Smooth muscle cell (in vitro differentiated cells): ENCODE measurements at regions not wholly inside any gene's neighbourhood (a gene's known extent, or its start where the extent isn't known, plus 50 kb on each side); places are given as distances from the start of the nearest gene placed in this dataset.

Experiments
- DNase-seq: peaks from one replicate; lab custom pipeline; 2025; ENCODE audit not compliant: unreplicated experiment; lab: John Stamatoyannopoulos, UW
- H2AFZ ChIP-seq: fragments of 200-600 bp; sonication (generic); 2 replicates; pipeline ENCODE4 v1.6.0; 2016; ENCODE audit warnings: antibody characterized with exemption, low read depth, mild to moderate bottlenecking
- H3F3A ChIP-seq: fragments of 200-600 bp; sonication (generic); 2 replicates; pipeline ENCODE4 v1.6.0; 2017; ENCODE audit warnings: antibody characterized with exemption, low read depth
- H3K27ac ChIP-seq: fragments of 200-600 bp; sonication (generic); 2 replicates; pipeline ENCODE4 v1.5.1; 2016; ENCODE audit warnings: low read depth, mild to moderate bottlenecking
- H3K27me3 ChIP-seq: fragments of 200-600 bp; sonication (generic); 2 replicates; pipeline ENCODE4 v1.6.1; 2016; ENCODE audit warnings: low read depth, mild to moderate bottlenecking
- H3K36me3 ChIP-seq: fragments of 200-600 bp; sonication (generic); 2 replicates; pipeline ENCODE4 v1.5.1; 2016; ENCODE audit warnings: low read depth
- H3K4me1 ChIP-seq: fragments of 200-600 bp; sonication (generic); 2 replicates; pipeline ENCODE4 v1.5.1; 2016; ENCODE audit warnings: low read depth
- H3K4me2 ChIP-seq: fragments of 200-600 bp; sonication (generic); 2 replicates; pipeline ENCODE4 v1.6.0; 2016; ENCODE audit warnings: mild to moderate bottlenecking
- H3K4me3 ChIP-seq: fragments of 200-600 bp; sonication (generic); 2 replicates; pipeline ENCODE4 v1.5.1; 2016; ENCODE audit warnings: mild to moderate bottlenecking
- H3K79me2 ChIP-seq: fragments of 200-600 bp; sonication (generic); 2 replicates; pipeline ENCODE4 v1.6.0; 2016; ENCODE audit warnings: low read depth, mild to moderate bottlenecking
- H3K9ac ChIP-seq: fragments of 200-600 bp; sonication (generic); 2 replicates; pipeline ENCODE4 v1.6.0; 2016; ENCODE audit warnings: low read depth
- H3K9me3 ChIP-seq: fragments of 200-600 bp; sonication (generic); replicated peaks from 2 replicates; pipeline ENCODE4 v1.5.1; 2016; ENCODE audit warnings: low read depth
- H4K20me1 ChIP-seq: fragments of 200-600 bp; sonication (generic); 2 replicates; pipeline ENCODE4 v1.6.0; 2016; ENCODE audit warnings: low read depth
- CTCF ChIP-seq: fragments of 200-600 bp; sonication (generic); IDR thresholded peaks from 2 replicates; pipeline ENCODE4 v1.5.1; 2017; ENCODE audit warnings: borderline replicate concordance, mild to moderate bottlenecking, antibody characterized with exemption; ENCODE audit not compliant: insufficient read depth, poor library complexity, severe bottlenecking
- WGBS: methylation state at CpG from one replicate; pipeline ENCODE4 v1.1.7; 2016; ENCODE audit warnings: low lambda C conversion rate; 5-methylcytosine and 5-hydroxymethylcytosine counted together

- 97% methylated on average over 7 of the region's 7 CpGs for WGBS
- H3K79me2 ChIP-seq, result no peaks in the 10 kb centered on the region
- no peak overlapping the region for H3K9ac ChIP-seq
- H3K27me3 ChIP-seq, result no peaks in the 10 kb centered on the region
- no peaks in the 10 kb centered on the region for H4K20me1 ChIP-seq
- no peaks in the 10 kb centered on the region for H3F3A ChIP-seq
- no peak for DNase-seq
- H3K4me2 ChIP-seq, result no peak overlapping the region
- no peaks in the 10 kb centered on the region for H3K4me1 ChIP-seq
- no peaks in the 10 kb centered on the region for H3K36me3 ChIP-seq
- H3K4me3 ChIP-seq, result no peak overlapping the region
- H3K27ac ChIP-seq, result no peak overlapping the region
- TF ChIP-seq CTCF, result no peak
- no peaks in the 10 kb centered on the region for H3K9me3 ChIP-seq
- H2AFZ ChIP-seq, result no peak overlapping the region
Measured at GRCh38 chr13:108575430-108575829, 54.0 kb upstream of the MYO16 start.
